ENCODE measurements at regions not wholly inside any gene's neighbourhood (a gene's known extent, or its start where the extent isn't known, plus 50 kb on each side); places are given as distances from the start of the nearest gene placed in this dataset.

- no peak for DNase-seq
These were observed 105.7 kb upstream of the KL start for GRCh38 chr13:32910530-32910929.

- no peak for DNase-seq
These were observed 104.7 kb upstream of the KL start for GRCh38 chr13:32911506-32911905.

DNA sequence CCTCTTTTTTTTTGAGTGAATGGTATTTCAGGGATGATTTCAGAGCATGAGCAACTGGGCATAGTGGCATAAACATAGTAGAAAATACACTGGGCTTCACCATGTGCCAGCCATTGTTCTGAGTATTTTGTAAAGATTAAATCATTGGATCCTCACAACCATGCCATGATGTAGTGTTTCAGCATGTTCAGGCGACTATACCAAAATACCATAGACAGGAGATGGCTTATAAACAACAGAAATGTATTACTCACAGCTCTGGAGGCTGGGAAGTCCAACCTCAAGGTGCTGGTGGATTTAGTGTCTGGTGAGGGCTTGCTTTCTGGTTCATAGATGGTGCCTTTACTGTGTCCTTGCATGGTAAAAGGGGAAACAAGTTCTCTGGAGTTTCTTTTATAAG is 101.5 kb upstream of the KL start:
- DNase-seq: no peak

- DNase-seq: no peak
These were observed 98.7 kb upstream of the KL start for GRCh38 chr13:32917504-32917903.

DNA sequence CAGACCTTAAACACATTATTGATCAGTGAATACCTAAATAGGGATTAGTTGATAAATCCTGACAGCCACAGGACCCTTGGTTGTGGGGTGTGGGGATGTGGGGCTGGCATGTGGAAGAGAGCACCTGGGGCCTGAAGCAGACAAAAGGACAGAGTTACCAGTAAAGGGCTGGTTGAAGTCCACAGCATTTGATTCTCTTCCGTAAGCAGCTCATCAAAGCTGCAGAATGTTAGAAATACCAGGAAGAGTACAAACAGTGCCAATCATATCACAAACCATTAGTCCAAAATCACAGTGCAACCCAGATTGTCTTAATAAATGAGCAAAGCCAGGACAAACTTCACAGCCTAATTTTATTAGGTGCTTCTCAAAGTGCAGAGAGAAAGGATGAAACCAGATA is 92.5 kb upstream of the KL start:
- DNase-seq: no peak

- no peak for DNase-seq
These were observed 91.3 kb upstream of the KL start for GRCh38 chr13:32924886-32925285.

GRCh38 chr13:32925506-32925905 is 90.7 kb upstream of the KL start:
- no peak for DNase-seq

- DNase-seq: no peak
These were observed 83.8 kb upstream of the KL start for GRCh38 chr13:32932376-32932775.

GRCh38 chr13:32936716-32937115 is 79.5 kb upstream of the KL start:
- DNase-seq: peak in 1 of 3 donors; percentile 71

- DNase-seq: no peak
These were observed 77.9 kb upstream of the KL start for GRCh38 chr13:32938314-32938713.

- DNase-seq: no peak
These were observed 77.3 kb upstream of the KL start for GRCh38 chr13:32938907-32939306.

DNA sequence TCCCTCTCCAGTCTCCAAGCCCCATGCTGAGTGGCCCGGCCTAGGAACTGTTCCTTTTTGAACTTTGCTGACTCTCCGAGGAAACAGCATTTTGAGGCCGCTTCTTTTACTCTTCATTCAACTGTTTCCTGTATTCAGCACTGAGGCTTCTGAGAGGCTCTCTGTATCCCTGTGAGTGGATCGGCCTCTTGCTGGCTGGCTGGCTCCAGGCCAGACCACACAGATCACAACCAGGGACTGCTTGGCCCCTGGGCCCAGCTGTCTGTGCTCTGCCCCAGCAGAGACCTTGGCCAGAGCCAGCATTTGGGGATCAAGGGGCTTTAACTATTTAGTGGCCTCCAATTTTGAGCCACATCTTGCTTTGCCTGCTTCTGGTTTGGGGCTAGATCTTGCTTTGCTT is 75.6 kb upstream of the KL start:
- peak; percentile 45 to 77 (median 47) for DNase-seq

DNA sequence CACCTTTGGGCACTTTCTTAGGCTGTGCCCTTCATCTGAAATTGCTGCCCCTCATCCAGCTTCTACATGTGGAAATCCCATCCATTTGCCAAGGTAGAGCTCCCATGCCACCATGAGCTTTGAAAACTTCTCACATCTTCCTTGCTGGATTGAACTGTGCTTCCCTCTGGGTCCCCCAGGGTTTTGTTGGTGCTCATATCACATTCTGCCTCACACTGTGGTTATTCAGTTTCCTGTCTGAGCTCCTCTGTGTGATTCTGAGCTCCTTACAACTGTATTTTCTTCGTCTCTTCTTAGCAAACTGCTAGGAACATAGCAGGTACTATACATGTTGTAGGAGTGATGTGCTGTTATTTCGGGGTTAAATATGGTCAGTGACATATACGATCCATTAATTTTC is 74.9 kb upstream of the KL start:
- DNase-seq: no peak

DNA sequence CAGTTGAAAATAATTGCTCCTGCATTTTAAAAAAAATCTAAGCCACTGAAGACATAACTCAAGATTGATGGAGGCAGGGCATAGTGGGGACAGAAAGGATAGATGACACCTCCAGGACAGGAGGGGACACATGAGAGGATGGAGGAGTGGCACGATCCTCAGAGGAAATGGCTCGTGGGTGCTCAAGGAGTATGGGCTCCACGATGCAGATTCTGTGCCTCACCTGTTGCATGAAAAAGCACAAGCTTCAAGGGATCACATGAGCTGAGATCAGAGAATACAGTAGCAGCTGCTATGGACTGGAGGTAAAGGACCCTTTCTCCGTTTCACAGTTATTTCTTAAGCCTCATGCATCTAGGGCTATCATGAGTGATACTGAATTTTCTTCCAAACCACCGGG is 69.7 kb upstream of the KL start:
- DNase-seq: no peak

- peak in 1 of 3 donors; percentile 43 for DNase-seq
These were observed 68.6 kb upstream of the KL start for GRCh38 chr13:32947411-32948276.

GRCh38 chr13:32949820-32950219 is 66.4 kb upstream of the KL start:
- DNase-seq: no peak

- no peak for DNase-seq
These were observed 64.6 kb upstream of the KL start for GRCh38 chr13:32951580-32951979.

GRCh38 chr13:32955881-32956594 is 60.2 kb upstream of the KL start:
- DNase-seq: no peak

DNA sequence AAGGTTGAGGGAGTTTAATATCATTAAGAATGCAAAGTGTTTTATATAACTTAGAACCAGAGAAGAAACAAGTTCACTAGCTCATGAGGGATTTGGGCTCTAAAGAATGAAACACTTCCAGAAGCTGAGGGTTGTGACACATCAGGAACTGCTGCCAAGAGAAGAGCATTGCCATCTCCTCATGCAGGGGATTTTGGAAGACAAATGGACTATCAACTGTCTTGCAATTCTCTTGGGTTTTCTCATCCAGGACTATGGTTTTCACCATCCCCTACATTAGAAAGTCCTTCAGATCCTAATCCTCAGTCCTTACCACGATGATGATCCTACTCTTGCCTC is 59.7 kb upstream of the KL start:
- no peak for DNase-seq

- peak; percentile 19 to 65 (median 28) for DNase-seq
These were observed 55.6 kb upstream of the KL start for GRCh38 chr13:32960626-32961025.

GRCh38 chr13:32961724-32962123 is 54.5 kb upstream of the KL start:
- no peak for DNase-seq

DNA sequence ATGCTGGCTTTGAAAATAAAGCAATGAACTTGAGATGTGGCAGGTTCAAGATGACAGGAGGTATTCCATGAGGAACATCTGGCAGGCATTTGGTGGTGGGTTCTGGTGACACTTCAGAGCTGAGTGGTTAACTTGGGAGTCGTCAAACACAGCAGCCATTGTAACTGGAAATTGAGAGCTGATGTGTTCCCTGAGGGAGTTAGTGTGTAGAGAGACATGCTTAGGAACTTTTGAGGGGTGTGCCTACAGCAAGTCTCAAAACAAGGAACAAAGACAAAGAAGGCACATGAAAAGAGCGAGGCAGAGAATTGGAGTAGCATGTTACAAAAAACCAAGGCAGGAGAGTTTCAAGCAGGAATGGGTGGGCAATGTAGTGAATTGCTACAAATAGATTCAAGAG is 53.9 kb upstream of the KL start:
- no peak for DNase-seq

DNA sequence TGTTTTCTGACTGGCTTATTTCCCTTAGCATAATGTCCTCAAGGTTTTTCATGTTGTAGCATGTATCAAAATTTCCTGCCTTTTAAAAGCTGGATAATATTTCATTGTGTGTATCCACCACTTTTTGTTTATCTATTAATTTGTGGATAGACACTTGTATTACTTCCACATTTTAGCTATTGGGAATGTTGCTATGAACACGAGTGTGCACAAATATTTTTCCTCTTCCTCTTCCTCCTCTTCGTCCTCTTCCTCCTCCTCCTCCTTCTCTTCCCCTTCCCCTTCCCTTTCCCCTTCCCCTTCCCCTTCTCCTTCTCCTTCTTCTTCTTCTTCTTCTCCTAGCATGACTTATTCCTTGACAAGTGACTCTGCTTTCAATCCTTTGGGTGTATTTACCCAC is 51.2 kb upstream of the KL start:
- DNase-seq: no peak

Data from muscle of back (tissue), 3 donors.